GM12878 (cell line): ENCODE measurements at regions not wholly inside any gene's neighbourhood (a gene's known extent, or its start where the extent isn't known, plus 50 kb on each side); places are given as distances from the start of the nearest gene placed in this dataset.

Source experiments
- ATAC-seq: fragments of 200-7000 bp; cut with Tn5 transposase; 3 replicates; pipeline ENCODE4 v1.9.1; 2020; ENCODE audit warnings: mild to moderate bottlenecking, moderate library complexity
- BruUV-seq: library from RNA; stranded (reverse); fragments of 400-500 nt; replicated peaks from 2 replicates; lab custom pipeline; 2021; lab: Mats Ljungman, UMichigan
- CTCF ChIA-PET: fragments of 300-600 bp; sonication (Branson Sonifier 250); formaldehyde crosslinking; extraction: SDS; loops from one replicate; lab custom pipeline; 2021; ENCODE audit warnings: inconsistent platforms; lab: Yijun Ruan, JAX
- POLR2A ChIA-PET: fragments of 350-600 bp; formaldehyde crosslinking; extraction: SDS; loops from one replicate; lab custom pipeline; 2021; ENCODE audit warnings: inconsistent platforms; lab: Charles Lee
- RAD21 ChIA-PET: fragments of 300-600 bp; sonication (Branson Sonifier 250); formaldehyde crosslinking; loops from one replicate; lab custom pipeline; 2023; ENCODE audit warnings: antibody characterized with exemption; ENCODE audit not compliant: unreplicated experiment; lab: Charles Lee
- SMC1A ChIA-PET: fragments of 300-600 bp; sonication (Branson Sonifier 250); formaldehyde crosslinking; loops from one replicate; lab custom pipeline; 2023; ENCODE audit not compliant: unreplicated experiment, uncharacterized antibody; lab: Charles Lee
- DNase-seq: peaks from one replicate; pipeline ENCODE4 v3.0.0-alpha.2; 2011; ENCODE audit warnings: low read depth, low spot score
- FAIRE-seq: peaks from 3 replicates; lab custom pipeline; 2011; peaks lifted over from hg19 to GRCh38; lab: Jason Lieb, UNC
- H2AFZ ChIP-seq: 2 replicates; pipeline ENCODE4 v1.6.0; 2011; ENCODE audit warnings: low read depth, low read length, control low read depth; ENCODE audit not compliant: control insufficient read depth
- H3K27ac ChIP-seq: 2 replicates; pipeline ENCODE4 v1.5.1; 2011; ENCODE audit warnings: control low read depth; ENCODE audit not compliant: control insufficient read depth, insufficient read depth
- H3K27me3 ChIP-seq, 2 experiments: replicated peaks in 1 of 2; 2 replicates each; pipeline versions ENCODE4 v1.6.0 to v1.6.1; 2011; ENCODE audit warnings: low read length in 1 of 2; ENCODE audit not compliant: control insufficient read depth in 2 of 2, insufficient read depth in 2 of 2
- H3K36me3 ChIP-seq, 2 experiments: 2 replicates each; pipeline ENCODE4 v1.5.1; 2011; ENCODE audit warnings: low read length in 1 of 2; ENCODE audit not compliant: control insufficient read depth in 2 of 2, insufficient read depth in 2 of 2
- H3K4me1 ChIP-seq: 2 replicates; pipeline ENCODE4 v1.6.1; 2011; ENCODE audit warnings: mild to moderate bottlenecking, low read length, moderate library complexity, mixed read lengths; ENCODE audit not compliant: control insufficient read depth, insufficient read depth
- H3K4me2 ChIP-seq: 2 replicates; pipeline ENCODE4 v1.6.0; 2011; ENCODE audit warnings: control low read depth; ENCODE audit not compliant: control insufficient read depth, insufficient read depth
- H3K4me3 ChIP-seq: fragments of 200-600 bp; sonication (generic); 2 replicates; pipeline ENCODE4 v1.5.1; 2016
- H3K79me2 ChIP-seq: 2 replicates; pipeline ENCODE4 v1.6.0; 2011; ENCODE audit warnings: low read length; ENCODE audit not compliant: control insufficient read depth, insufficient read depth
- H3K9ac ChIP-seq: 2 replicates; pipeline ENCODE4 v1.8.0; 2011; ENCODE audit warnings: low read length, control low read depth, mixed read lengths; ENCODE audit not compliant: control insufficient read depth, insufficient read depth
- H3K9me3 ChIP-seq: replicated peaks from 3 replicates; pipeline ENCODE4 v1.5.1; 2011; ENCODE audit warnings: mild to moderate bottlenecking, low read length; ENCODE audit not compliant: control insufficient read depth, insufficient read depth
- H4K20me1 ChIP-seq: 2 replicates; pipeline ENCODE4 v1.6.0; 2011; ENCODE audit not compliant: control insufficient read depth, insufficient read depth
- CBX5 ChIP-seq: sonication (generic); IDR thresholded peaks from 2 replicates; pipeline ENCODE4 v1.6.1; 2016; ENCODE audit warnings: low read depth, moderate library complexity, mild to moderate bottlenecking, inconsistent platforms
- CUX1 ChIP-seq: IDR thresholded peaks from 2 replicates; pipeline ENCODE4 v1.6.1; 2012; ENCODE audit warnings: improper control_type of control experiment, low read depth, low read length; ENCODE audit not compliant: insufficient replicate concordance
- NFYA ChIP-seq: IDR thresholded peaks from 2 replicates; pipeline ENCODE4 v1.6.1; 2011; ENCODE audit warnings: low read depth, mild to moderate bottlenecking, low read length, improper control_type of control experiment, borderline replicate concordance
- RELA ChIP-seq: fragments of 450-650 bp; IDR thresholded peaks from 2 replicates; pipeline ENCODE4 v1.8.0; 2014; ENCODE audit warnings: borderline replicate concordance; ENCODE audit not compliant: partially characterized antibody
- RFX5 ChIP-seq: IDR thresholded peaks from 2 replicates; pipeline ENCODE4 v1.6.1; 2011; ENCODE audit warnings: low read depth, low read length, improper control_type of control experiment
- SMC3 ChIP-seq: IDR thresholded peaks from 2 replicates; pipeline ENCODE4 v1.6.1; 2011; ENCODE audit warnings: low read length, improper control_type of control experiment, borderline replicate concordance
- ZBED1 ChIP-seq: IDR thresholded peaks from 2 replicates; pipeline ENCODE4 v1.6.1; 2016; ENCODE audit warnings: borderline replicate concordance
- WGBS: methylation state at CpG from one replicate; pipeline ENCODE4 v1.1.6; 2016; ENCODE audit warnings: low lambda C conversion rate; ENCODE audit not compliant: insufficient replicate concordance, insufficient coverage; ENCODE audit errors: missing lambda C conversion rate; 5-methylcytosine and 5-hydroxymethylcytosine counted together
- in situ Hi-C: fragments of 300-500 bp; cut with MboI; formaldehyde crosslinking; loops from 9 replicates; pipeline ENCODE4 v1.14.3; 2018; ENCODE audit warnings: mixed read lengths
- intact Hi-C: fragments of 100-400 bp; cut with micrococcal nuclease; formaldehyde crosslinking; loops from one replicate; pipeline ENCODE4 v1.14.2; 2022; ENCODE audit not compliant: unreplicated experiment

- TF ChIP-seq CUX1 (no peak), SMC3 (no peak), CBX5 (no peak), RELA (no peak)
Observed at GRCh38 chr9:79334711-79335110, 237.1 kb upstream of the TLE4 start (continued).

GRCh38 chr9:79335987-79336386 lies 235.8 kb upstream of the TLE4 start:
- no peak for DNase-seq
- FAIRE-seq, result no peak
- Histone ChIP-seq H3K27me3 (no peaks in the 10 kb centered on the region), H3K9me3 (no peaks in the 10 kb centered on the region), H3K27ac (no peak overlapping the region), H3K9ac (no peak overlapping the region), H3K4me2 (no peak overlapping the region), H2AFZ (no peak overlapping the region), H3K79me2 (no peaks in the 10 kb centered on the region), H3K4me3 (no peak overlapping the region), H4K20me1 (no peaks in the 10 kb centered on the region), H3K36me3 (no peaks in the 10 kb centered on the region), H3K4me1 (no peaks in the 10 kb centered on the region)
- ATAC-seq, result no peak
- WGBS, result 0% methylated on average over 1 of the region's 1 CpG
- RAD21 ChIA-PET, result no interaction called here
- CTCF ChIA-PET, result interaction anchor here (1.2 to 1.5 kb wide), 2 partner anchors 11 to 207 kb away, joined by 3 to 4 read pairs; no protein-coding TSS in a partner anchor
- SMC1A ChIA-PET, result no interaction called here
- intact Hi-C loops, result no loop called here
- POLR2A ChIA-PET, result no interaction called here
- in situ Hi-C loops, result no loop called here
- no peak for TF ChIP-seq NFYA
- TF ChIP-seq RFX5, result no peak
- TF ChIP-seq ZBED1, result no peak
- BruUV-seq, result no TSS peak
